ENCODE measurements at regions not wholly inside any gene's neighbourhood (a gene's known extent, or its start where the extent isn't known, plus 50 kb on each side); places are given as distances from the start of the nearest gene placed in this dataset.

GRCh38 chr1:114334297-114334696 is 176.7 kb downstream of the TRIM33 start:
- TF ChIP-seq, protein P1, sequence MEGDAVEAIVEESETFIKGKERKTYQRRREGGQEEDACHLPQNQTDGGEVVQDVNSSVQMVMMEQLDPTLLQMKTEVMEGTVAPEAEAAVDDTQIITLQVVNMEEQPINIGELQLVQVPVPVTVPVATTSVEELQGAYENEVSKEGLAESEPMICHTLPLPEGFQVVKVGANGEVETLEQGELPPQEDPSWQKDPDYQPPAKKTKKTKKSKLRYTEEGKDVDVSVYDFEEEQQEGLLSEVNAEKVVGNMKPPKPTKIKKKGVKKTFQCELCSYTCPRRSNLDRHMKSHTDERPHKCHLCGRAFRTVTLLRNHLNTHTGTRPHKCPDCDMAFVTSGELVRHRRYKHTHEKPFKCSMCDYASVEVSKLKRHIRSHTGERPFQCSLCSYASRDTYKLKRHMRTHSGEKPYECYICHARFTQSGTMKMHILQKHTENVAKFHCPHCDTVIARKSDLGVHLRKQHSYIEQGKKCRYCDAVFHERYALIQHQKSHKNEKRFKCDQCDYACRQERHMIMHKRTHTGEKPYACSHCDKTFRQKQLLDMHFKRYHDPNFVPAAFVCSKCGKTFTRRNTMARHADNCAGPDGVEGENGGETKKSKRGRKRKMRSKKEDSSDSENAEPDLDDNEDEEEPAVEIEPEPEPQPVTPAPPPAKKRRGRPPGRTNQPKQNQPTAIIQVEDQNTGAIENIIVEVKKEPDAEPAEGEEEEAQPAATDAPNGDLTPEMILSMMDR (IDR thresholded peaks at IDR 0.05), result no peak
- TF ChIP-seq POLR2A (IDR thresholded peaks at IDR 0.05), result no peak
- TF ChIP-seq POLR2AphosphoS5 (IDR thresholded peaks at IDR 0.05; ENCODE audit: insufficient read depth in 1 of 2, low read depth in 1 of 2), result no peak
